Endodermal cell (in vitro differentiated cells): ENCODE measurements at regions not wholly inside any gene's neighbourhood (a gene's known extent, or its start where the extent isn't known, plus 50 kb on each side); places are given as distances from the start of the nearest gene placed in this dataset.

Source experiments
- DNase-seq: peaks from one replicate; pipeline ENCODE4 v3.0.0-alpha.2; 2017
- H3K27ac ChIP-seq: 2 replicates; pipeline ENCODE4 v1.5.1; 2013; ENCODE audit warnings: mild to moderate bottlenecking, low read depth, low read length, moderate library complexity
- H3K27me3 ChIP-seq: 2 replicates; pipeline ENCODE4 v1.6.1; 2013; ENCODE audit warnings: mild to moderate bottlenecking, low read length, moderate library complexity; ENCODE audit not compliant: insufficient read depth, control insufficient read depth, poor library complexity, severe bottlenecking
- H3K36me3 ChIP-seq: 2 replicates; pipeline ENCODE4 v1.7.0; 2013; ENCODE audit warnings: mild to moderate bottlenecking, low read length, moderate library complexity; ENCODE audit not compliant: control insufficient read depth, insufficient read depth
- H3K4me1 ChIP-seq: one replicate; pipeline ENCODE4 v1.7.0; 2013; ENCODE audit warnings: low read length; ENCODE audit not compliant: control insufficient read depth, insufficient read depth
- H3K4me3 ChIP-seq: 2 replicates; pipeline ENCODE4 v1.5.1; 2013; ENCODE audit warnings: mild to moderate bottlenecking, low read length, moderate library complexity
- H3K9ac ChIP-seq: 2 replicates; pipeline ENCODE4 v1.6.1; 2013; ENCODE audit warnings: mild to moderate bottlenecking, low read length, moderate library complexity; ENCODE audit not compliant: poor library complexity, severe bottlenecking; ENCODE audit errors: extremely low read depth
- H3K9me3 ChIP-seq: 2 replicates; pipeline ENCODE4 v1.6.1; 2013; ENCODE audit warnings: mild to moderate bottlenecking, low read length, moderate library complexity; ENCODE audit not compliant: control insufficient read depth
- H3K27ac Mint-ChIP-seq: 2 replicates; pipeline ENCODE4 v1.8.0; 2020; ENCODE audit warnings: mixed read lengths
- H3K27me3 Mint-ChIP-seq: 2 replicates; pipeline ENCODE4 v1.8.0; 2021; ENCODE audit warnings: mild to moderate bottlenecking, mixed read lengths; ENCODE audit not compliant: insufficient read depth
- H3K36me3 Mint-ChIP-seq: 2 replicates; pipeline ENCODE4 v1.8.0; 2020; ENCODE audit warnings: low read depth, mixed read lengths
- H3K4me1 Mint-ChIP-seq: 2 replicates; pipeline ENCODE4 v1.8.0; 2020; ENCODE audit warnings: mixed read lengths
- H3K4me3 Mint-ChIP-seq: 2 replicates; pipeline ENCODE4 v1.8.0; 2020; ENCODE audit warnings: mild to moderate bottlenecking, moderate library complexity, mixed read lengths
- H3K9me3 Mint-ChIP-seq: 2 replicates; pipeline ENCODE4 v1.8.0; 2020; ENCODE audit warnings: mild to moderate bottlenecking, mixed read lengths
- CTCF ChIP-seq: fragments of 200-600 bp; sonication (generic); conservative IDR thresholded peaks from 2 replicates; pipeline ENCODE4 v1.5.0; 2021; ENCODE audit warnings: antibody characterized with exemption, mild to moderate bottlenecking
- WGBS, 2 experiments: methylation state at CpG; one replicate each; pipeline versions ENCODE4 v1.1.5 to v1.1.7; 2013; ENCODE audit warnings: missing lambda C conversion rate in 2 of 2, mixed read lengths in 1 of 2; ENCODE audit not compliant: insufficient coverage in 1 of 2, insufficient read length in 1 of 2; 5-methylcytosine and 5-hydroxymethylcytosine counted together

- H3K4me1 Mint-ChIP-seq = no peaks in the 10 kb centered on the region
- peaks cover 6% of the 10 kb centered on the region for H3K27me3 Mint-ChIP-seq
- no peak for TF ChIP-seq CTCF
- no peak overlapping the region for H3K4me3 ChIP-seq
- H3K36me3 Mint-ChIP-seq = no peaks in the 10 kb centered on the region
- peaks cover 5% of the 10 kb centered on the region for H3K9me3 ChIP-seq
- 95 to 99% methylated on average over 10 of the region's 10 CpGs for WGBS, 2 experiments
- H3K27ac ChIP-seq = peak overlapping the region; percentile 60
- H3K4me1 ChIP-seq = no peaks in the 10 kb centered on the region
- no peak overlapping the region for H3K9ac ChIP-seq
- no peak for DNase-seq
- H3K27ac Mint-ChIP-seq = no peak overlapping the region
- H3K9me3 Mint-ChIP-seq = peaks cover 3% of the 10 kb centered on the region
- H3K27me3 ChIP-seq = no peaks in the 10 kb centered on the region
- no peak overlapping the region for H3K4me3 Mint-ChIP-seq
- H3K36me3 ChIP-seq = no peaks in the 10 kb centered on the region
These were observed 415.9 kb downstream of the IRS2 start for GRCh38 chr13:109370496-109370895.

GRCh38 chr13:109369353-109370052 lies 416.9 kb downstream of the IRS2 start:
- Histone ChIP-seq H3K9me3 (peaks cover 8% of the 10 kb centered on the region), H3K27me3 (no peaks in the 10 kb centered on the region), H3K9ac (no peak overlapping the region), H3K27ac (no peak overlapping the region), H3K4me3 (no peak overlapping the region), H3K4me1 (peaks cover 1% of the 10 kb centered on the region), H3K36me3 (no peaks in the 10 kb centered on the region)
- WGBS, 2 experiments = 86 to 89% methylated on average over 9 to 14 of the region's 14 CpGs
- DNase-seq = no peak
- peaks cover 3% of the 10 kb centered on the region for H3K9me3 Mint-ChIP-seq
- H3K4me3 Mint-ChIP-seq = no peak overlapping the region
- no peaks in the 10 kb centered on the region for H3K36me3 Mint-ChIP-seq
- TF ChIP-seq CTCF = no peak
- no peak overlapping the region for H3K27ac Mint-ChIP-seq
- H3K27me3 Mint-ChIP-seq = peaks cover 6% of the 10 kb centered on the region
- H3K4me1 Mint-ChIP-seq = no peaks in the 10 kb centered on the region

- Histone ChIP-seq H3K9me3 (peaks cover 8% of the 10 kb centered on the region), H3K36me3 (no peaks in the 10 kb centered on the region), H3K27me3 (no peaks in the 10 kb centered on the region), H3K4me3 (no peak overlapping the region), H3K27ac (no peak overlapping the region), H3K4me1 (peaks cover 2% of the 10 kb centered on the region), H3K9ac (no peak overlapping the region)
- peaks cover 6% of the 10 kb centered on the region for H3K27me3 Mint-ChIP-seq
- peaks cover 3% of the 10 kb centered on the region for H3K9me3 Mint-ChIP-seq
- H3K4me3 Mint-ChIP-seq = no peak overlapping the region
- DNase-seq = no peak
- no peak for TF ChIP-seq CTCF
- no peaks in the 10 kb centered on the region for H3K4me1 Mint-ChIP-seq
- H3K27ac Mint-ChIP-seq = no peak overlapping the region
- H3K36me3 Mint-ChIP-seq = no peaks in the 10 kb centered on the region
- 93% methylated on average over 4 of the region's 4 CpGs; no CpG with 5 or more reads in 1 of the 2 experiments for WGBS, 2 experiments
These were observed 418.2 kb downstream of the IRS2 start for GRCh38 chr13:109368230-109368629.
